ENCODE measurements at regions not wholly inside any gene's neighbourhood (a gene's known extent, or its start where the extent isn't known, plus 50 kb on each side); places are given as distances from the start of the nearest gene placed in this dataset.

- TF ChIP-seq CTCF (IDR thresholded peaks at IDR 0.05) (no peak), POLR2AphosphoS5 (IDR thresholded peaks at IDR 0.05) (no peak), POLR2A (IDR thresholded peaks at IDR 0.05; ENCODE audit: low read depth) (no peak), EP300 (IDR thresholded peaks at IDR 0.05) (no peak)
Observed at GRCh38 chr7:113202284-113202683, 83.9 kb upstream of the SMIM30 start.

All from esophagus muscularis mucosa (tissue), 4 donors.